ENCODE measurements at regions not wholly inside any gene's neighbourhood (a gene's known extent, or its start where the extent isn't known, plus 50 kb on each side); places are given as distances from the start of the nearest gene placed in this dataset.
"Not testable (repeated sequence)": the region's sequence is repeated elsewhere in the genome, so short reads cannot be mapped to it uniquely, and the experiment has no call there.

DNA sequence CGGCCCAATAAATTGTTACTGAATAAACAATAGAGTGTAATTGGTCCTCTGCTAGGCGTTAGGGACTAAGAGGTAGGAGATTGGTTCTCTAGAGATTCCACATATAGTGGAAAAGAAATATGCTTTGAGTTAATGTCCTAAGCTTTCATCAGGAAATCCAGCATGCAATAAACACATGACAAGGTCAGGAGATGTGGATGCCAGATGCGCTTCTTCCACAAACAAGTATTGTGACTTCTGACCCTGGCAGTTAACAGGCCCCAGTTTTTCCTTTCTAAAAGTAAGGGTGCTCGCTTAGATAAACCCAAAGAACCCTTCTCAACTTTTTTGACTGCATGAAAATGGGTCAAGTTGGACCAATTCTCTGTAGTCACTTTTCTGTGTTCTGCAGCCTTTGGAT is 146.5 kb upstream of the SOX21 start:
- no peak for TF ChIP-seq CTCF (IDR thresholded peaks at IDR 0.05; ENCODE audit: insufficient read depth, low read depth, low read length)
- H3K4me3 ChIP-seq (ENCODE audit: low read depth, low read length): no peak overlapping the region
- DNase-seq (ENCODE audit: low read depth): peak; percentile 23

DNA sequence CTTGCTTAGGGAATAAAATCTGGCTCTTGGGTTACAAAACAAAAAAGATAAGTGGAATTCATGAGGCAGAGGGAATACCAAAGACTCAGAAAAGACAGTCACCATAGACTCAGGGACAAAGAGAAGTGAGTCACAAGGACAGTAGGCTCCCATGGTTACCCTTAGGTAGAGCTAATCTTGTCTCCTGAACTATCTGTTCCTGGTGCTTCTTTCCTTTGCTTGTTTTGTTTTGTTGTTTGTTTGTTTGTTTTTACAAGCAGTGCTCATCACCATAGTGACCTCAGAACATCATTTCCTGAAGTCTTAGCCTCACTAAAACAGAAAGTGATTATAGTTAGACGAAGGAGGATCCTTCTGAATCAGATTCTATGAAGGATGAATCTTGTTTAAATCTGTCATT is 142.3 kb upstream of the SOX21 start:
- TF ChIP-seq CTCF (IDR thresholded peaks at IDR 0.05; ENCODE audit: insufficient read depth, low read depth, low read length): no peak
- no peak overlapping the region for H3K4me3 ChIP-seq (ENCODE audit: low read depth, low read length)
- no peak for DNase-seq (ENCODE audit: low read depth)

DNA sequence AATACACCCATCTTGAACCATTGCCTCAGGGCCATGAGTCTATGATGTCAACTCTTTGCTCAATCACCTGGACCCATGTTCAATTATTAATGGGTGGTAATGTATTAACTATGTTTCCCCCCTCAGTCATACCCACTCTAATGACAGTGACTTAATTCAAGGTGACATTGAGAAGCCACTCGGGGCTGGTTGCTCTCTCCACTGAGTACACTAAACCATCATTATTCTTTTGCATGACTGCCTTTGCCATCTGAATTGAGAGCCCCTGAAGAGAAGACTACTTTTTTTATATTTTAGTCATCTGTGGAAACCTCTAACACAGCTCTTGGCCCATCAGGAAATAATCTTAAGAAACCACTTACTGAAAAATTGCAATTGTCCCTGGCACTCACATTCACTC is 139.2 kb upstream of the SOX21 start:
- no peak for DNase-seq (ENCODE audit: low read depth)
- H3K4me3 ChIP-seq (ENCODE audit: low read depth, low read length): no peak overlapping the region
- TF ChIP-seq CTCF (IDR thresholded peaks at IDR 0.05; ENCODE audit: insufficient read depth, low read depth, low read length): no peak

DNA sequence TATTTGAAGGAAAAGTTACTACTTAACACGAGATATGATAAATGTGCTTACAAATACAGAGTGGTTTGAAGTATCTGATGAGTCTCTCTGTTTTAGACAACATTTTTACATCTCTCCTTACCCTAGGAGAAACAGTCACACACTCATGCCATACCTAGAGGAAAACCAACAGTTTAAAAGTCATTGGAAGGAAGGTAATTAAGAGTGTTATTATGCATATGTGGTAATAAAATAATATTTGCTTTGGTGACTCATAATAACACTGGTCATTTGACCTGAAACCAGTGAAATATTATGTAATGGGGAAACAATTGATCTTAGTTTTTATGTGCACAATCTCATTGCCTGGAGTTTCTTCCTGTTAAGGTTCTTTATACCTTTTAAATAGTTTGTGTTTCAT is 136.9 kb upstream of the SOX21 start:
- no peak for DNase-seq (ENCODE audit: low read depth)
- TF ChIP-seq CTCF (IDR thresholded peaks at IDR 0.05; ENCODE audit: insufficient read depth, low read depth, low read length): no peak
- H3K4me3 ChIP-seq (ENCODE audit: low read depth, low read length): no peak overlapping the region

GRCh38 chr13:94842901-94843300 is 130.6 kb upstream of the SOX21 start:
- no peak overlapping the region for H3K4me3 ChIP-seq (ENCODE audit: low read depth, low read length)
- TF ChIP-seq CTCF (IDR thresholded peaks at IDR 0.05; ENCODE audit: insufficient read depth, low read depth, low read length): no peak
- DNase-seq (ENCODE audit: low read depth): no peak

- not testable (repeated sequence) for H3K4me3 ChIP-seq (ENCODE audit: low read depth, low read length); DNase-seq (ENCODE audit: low read depth)
Measured at GRCh38 chr13:94837056-94837455, 124.7 kb upstream of the SOX21 start.

GRCh38 chr13:94829837-94830365 is 117.6 kb upstream of the SOX21 start:
- TF ChIP-seq CTCF (IDR thresholded peaks at IDR 0.05; ENCODE audit: insufficient read depth, low read depth, low read length): no peak
- DNase-seq (ENCODE audit: low read depth): no peak
- H3K4me3 ChIP-seq (ENCODE audit: low read depth, low read length): no peak overlapping the region

Data from fibroblast of villous mesenchyme (primary cell).